Left cardiac atrium (tissue), 4 donors: ENCODE measurements at regions not wholly inside any gene's neighbourhood (a gene's known extent, or its start where the extent isn't known, plus 50 kb on each side); places are given as distances from the start of the nearest gene placed in this dataset.

Source experiments
- ATAC-seq, 2 donors: fragments of 200-7000 bp; cut with Tn5 transposase; one replicate each; pipeline ENCODE4 v1.9.1; 2020; ENCODE audit warnings: mild to moderate bottlenecking in 2 of 2, moderate library complexity in 2 of 2
- DNase-seq: peaks from one replicate; pipeline ENCODE4 v3.0.0-alpha.2; 2020
- intact Hi-C, 2 donors: fragments of 100-400 bp; cut with DNase I; formaldehyde crosslinking; loops; one replicate each; pipeline versions ENCODE4 v1.14.1 to v1.15.1; 2022 to 2023
- donor health status: DM: no; HTN: yes; CAD: no.
- donor health status: DM: no; HTN: yes; CAD: no; lungs with severe emphysema.
- donor health status: DM: yes; HTN: yes; CAD: no.
- donor health status: Dilated cardiomyopathy.

GRCh38 chr6:15961635-15962448 lies 167.0 kb upstream of the MYLIP start:
- DNase-seq (no peak), ATAC-seq (no peak)
- intact Hi-C loops, result no loop called here

- intact Hi-C loops, result no loop called here
- DNase-seq (no peak), ATAC-seq (no peak)
These were observed 167.9 kb upstream of the MYLIP start for GRCh38 chr6:15960740-15961634.

GRCh38 chr6:15957655-15958169 lies 171.2 kb upstream of the MYLIP start:
- intact Hi-C loops, result no loop called here
- no peak for DNase-seq
- no peak for ATAC-seq

GRCh38 chr6:15956205-15957106 lies 172.4 kb upstream of the MYLIP start:
- intact Hi-C loops, result no loop called here
- DNase-seq, result no peak

GRCh38 chr6:15955484-15955883 lies 173.4 kb upstream of the MYLIP start:
- intact Hi-C loops, result no loop called here
- ATAC-seq (no peak), DNase-seq (no peak)

More at GRCh38 chr6:15956205-15957106, 172.4 kb upstream of the MYLIP start:
- no peak for ATAC-seq

- DNase-seq (no peak), ATAC-seq (peak; percentile 53 to 78)
- intact Hi-C loops, result no loop called here
These were observed 175.6 kb upstream of the MYLIP start for GRCh38 chr6:15953152-15953880.

- no peak for DNase-seq
- peak in 1 of 2 donors; percentile 69 for ATAC-seq
- intact Hi-C loops, result no loop called here
These were observed 176.4 kb upstream of the MYLIP start for GRCh38 chr6:15952231-15953151.

GRCh38 chr6:15950962-15951569 lies 177.8 kb upstream of the MYLIP start:
- DNase-seq (no peak), ATAC-seq (no peak)
- intact Hi-C loops, result no loop called here

GRCh38 chr6:15949982-15950381 lies 178.9 kb upstream of the MYLIP start:
- intact Hi-C loops, result loop anchor here in 1 of 2 donors (10.0 kb wide), 1 partner anchor 175 kb away; the partner anchor contains the start of gene MYLIP
- ATAC-seq (no peak), DNase-seq (no peak)

GRCh38 chr6:15948930-15949900 lies 179.7 kb upstream of the MYLIP start:
- DNase-seq, result no peak
- intact Hi-C loops, result loop anchor here in 1 of 2 donors (10.0 kb wide), 1 partner anchor 176 kb away; the partner anchor contains the start of gene MYLIP
- peak in 1 of 2 donors; percentile 68 for ATAC-seq

GRCh38 chr6:15947923-15948322 lies 181.0 kb upstream of the MYLIP start:
- intact Hi-C loops, result loop anchor here in 1 of 2 donors (10.0 kb wide), 1 partner anchor 177 kb away; the partner anchor contains the start of gene MYLIP
- DNase-seq (no peak), ATAC-seq (no peak)

GRCh38 chr6:15947436-15947835 lies 181.4 kb upstream of the MYLIP start:
- no peak for DNase-seq
- intact Hi-C loops, result loop anchor here in 1 of 2 donors (10.0 kb wide), 1 partner anchor 177 kb away; the partner anchor contains the start of gene MYLIP
- ATAC-seq, result no peak

- ATAC-seq (no peak), DNase-seq (no peak)
- intact Hi-C loops, result loop anchor here in 1 of 2 donors (10.0 kb wide), 1 partner anchor 178 kb away; the partner anchor contains the start of gene MYLIP
These were observed 182.0 kb upstream of the MYLIP start for GRCh38 chr6:15946701-15947385.

- intact Hi-C loops, result loop anchor here in 1 of 2 donors (10.0 kb wide), 1 partner anchor 179 kb away; the partner anchor contains the start of gene MYLIP
- peak in 1 of 2 donors; percentile 37 for ATAC-seq
- no peak for DNase-seq
These were observed 183.2 kb upstream of the MYLIP start for GRCh38 chr6:15945593-15946159.
